NCI-H774 (cell line): ENCODE measurements at regions not wholly inside any gene's neighbourhood (a gene's known extent, or its start where the extent isn't known, plus 50 kb on each side); places are given as distances from the start of the nearest gene placed in this dataset.
"Not testable (repeated sequence)": the region's sequence is repeated elsewhere in the genome, so short reads cannot be mapped to it uniquely, and the experiment has no call there.

Source experiments
- DNase-seq: peaks from one replicate; lab custom pipeline; 2025; lab: John Stamatoyannopoulos, UW

GRCh38 chr9:10835791-10836463 lies 223.1 kb upstream of the PTPRD start:
- DNase-seq: no peak

GRCh38 chr9:10843151-10843550 lies 230.3 kb upstream of the PTPRD start:
- DNase-seq: no peak

GRCh38 chr9:10855847-10856246 lies 243.0 kb upstream of the PTPRD start:
- DNase-seq: peak; percentile 4

- DNase-seq: no peak
These were observed 246.0 kb upstream of the PTPRD start for GRCh38 chr9:10858817-10859216.

GRCh38 chr9:10863476-10863875 lies 250.7 kb upstream of the PTPRD start:
- DNase-seq: no peak

- DNase-seq: no peak
These were observed 254.4 kb upstream of the PTPRD start for GRCh38 chr9:10867194-10867593.

- no peak for DNase-seq
These were observed 256.9 kb upstream of the PTPRD start for GRCh38 chr9:10869687-10870086.

GRCh38 chr9:10873999-10874398 lies 261.2 kb upstream of the PTPRD start:
- DNase-seq: no peak

- no peak for DNase-seq
These were observed 262.9 kb upstream of the PTPRD start for GRCh38 chr9:10875752-10876151.

GRCh38 chr9:10876333-10876732 lies 263.5 kb upstream of the PTPRD start:
- DNase-seq: no peak

GRCh38 chr9:10890266-10890665 lies 277.5 kb upstream of the PTPRD start:
- not testable (repeated sequence) for DNase-seq

GRCh38 chr9:10899509-10899908 lies 286.7 kb upstream of the PTPRD start:
- no peak for DNase-seq

- DNase-seq: no peak
These were observed 291.2 kb upstream of the PTPRD start for GRCh38 chr9:10903969-10904368.

- DNase-seq: no peak
These were observed 298.0 kb upstream of the PTPRD start for GRCh38 chr9:10910779-10911178.

GRCh38 chr9:10911373-10911772 lies 298.6 kb upstream of the PTPRD start:
- DNase-seq: no peak

GRCh38 chr9:10917001-10917400 lies 304.2 kb upstream of the PTPRD start:
- no peak for DNase-seq

- DNase-seq: no peak
These were observed 308.9 kb upstream of the PTPRD start for GRCh38 chr9:10921671-10922070.

- no peak for DNase-seq
These were observed 313.1 kb upstream of the PTPRD start for GRCh38 chr9:10925896-10926295.

- DNase-seq: no peak
These were observed 315.6 kb upstream of the PTPRD start for GRCh38 chr9:10928372-10928771.

- no peak for DNase-seq
These were observed 317.3 kb upstream of the PTPRD start for GRCh38 chr9:10930081-10930480.

GRCh38 chr9:10946676-10947410 lies 334.0 kb upstream of the PTPRD start:
- no peak for DNase-seq

GRCh38 chr9:10957878-10958277 lies 345.1 kb upstream of the PTPRD start:
- DNase-seq: no peak

GRCh38 chr9:10961883-10962282 lies 349.1 kb upstream of the PTPRD start:
- no peak for DNase-seq

- DNase-seq: no peak
These were observed 370.4 kb upstream of the PTPRD start for GRCh38 chr9:10983251-10983650.
